NCI-H748 treated with DMSO at 0.1 percent for 48 hours (cell line): ENCODE measurements at regions not wholly inside any gene's neighbourhood (a gene's known extent, or its start where the extent isn't known, plus 50 kb on each side); places are given as distances from the start of the nearest gene placed in this dataset.

Experiments
- DNase-seq: peaks from one replicate; lab custom pipeline; 2025; lab: John Stamatoyannopoulos, UW

GRCh38 chr2:53610260-53610659 lies 157.3 kb upstream of the CHAC2 start:
- DNase-seq = no peak

- no peak for DNase-seq
These were observed 158.1 kb upstream of the CHAC2 start for GRCh38 chr2:53609551-53609950.

GRCh38 chr2:53608293-53608692 lies 159.3 kb upstream of the CHAC2 start:
- DNase-seq = no peak

- no peak for DNase-seq
These were observed 166.8 kb upstream of the CHAC2 start for GRCh38 chr2:53600815-53601214.

GRCh38 chr2:53586733-53587612 lies 180.6 kb upstream of the CHAC2 start:
- DNase-seq = peak; percentile 7

- DNase-seq = no peak
These were observed 182.6 kb upstream of the CHAC2 start for GRCh38 chr2:53584986-53585385.

GRCh38 chr2:53583583-53583982 lies 184.0 kb upstream of the CHAC2 start:
- peak; percentile 6 for DNase-seq

- DNase-seq = no peak
These were observed 185.0 kb upstream of the CHAC2 start for GRCh38 chr2:53582556-53582955.

GRCh38 chr2:53576166-53576565 lies 191.4 kb upstream of the CHAC2 start:
- no peak for DNase-seq

GRCh38 chr2:53575721-53576124 lies 191.9 kb upstream of the CHAC2 start:
- peak; percentile 7 for DNase-seq

GRCh38 chr2:53572696-53573095 lies 194.9 kb upstream of the CHAC2 start:
- DNase-seq = no peak

GRCh38 chr2:53569957-53570727 lies 197.5 kb upstream of the CHAC2 start:
- DNase-seq = no peak

- no peak for DNase-seq
These were observed 199.1 kb upstream of the CHAC2 start for GRCh38 chr2:53568469-53568868.

- no peak for DNase-seq
These were observed 200.5 kb upstream of the CHAC2 start for GRCh38 chr2:53567073-53567472.

- DNase-seq = no peak
These were observed 205.2 kb upstream of the CHAC2 start for GRCh38 chr2:53562407-53562806.

- no peak for DNase-seq
These were observed 206.4 kb upstream of the CHAC2 start for GRCh38 chr2:53561155-53561554.

GRCh38 chr2:53559302-53559966 lies 208.2 kb upstream of the CHAC2 start:
- DNase-seq = no peak

- DNase-seq = no peak
These were observed 208.7 kb upstream of the CHAC2 start for GRCh38 chr2:53558867-53559266.

- no peak for DNase-seq
These were observed 218.1 kb upstream of the CHAC2 start for GRCh38 chr2:53549497-53549896.

- no peak for DNase-seq
These were observed 222.0 kb upstream of the CHAC2 start for GRCh38 chr2:53545604-53546003.

GRCh38 chr2:53544871-53545558 lies 222.6 kb upstream of the CHAC2 start:
- DNase-seq = no peak

GRCh38 chr2:53543083-53543482 lies 224.5 kb upstream of the CHAC2 start:
- DNase-seq = no peak
